ENCODE measurements at regions not wholly inside any gene's neighbourhood (a gene's known extent, or its start where the extent isn't known, plus 50 kb on each side); places are given as distances from the start of the nearest gene placed in this dataset.

GRCh38 chr13:72217142-72217541, 350.1 kb upstream of the DACH1 start:
- DNase-seq = no peak

DNA sequence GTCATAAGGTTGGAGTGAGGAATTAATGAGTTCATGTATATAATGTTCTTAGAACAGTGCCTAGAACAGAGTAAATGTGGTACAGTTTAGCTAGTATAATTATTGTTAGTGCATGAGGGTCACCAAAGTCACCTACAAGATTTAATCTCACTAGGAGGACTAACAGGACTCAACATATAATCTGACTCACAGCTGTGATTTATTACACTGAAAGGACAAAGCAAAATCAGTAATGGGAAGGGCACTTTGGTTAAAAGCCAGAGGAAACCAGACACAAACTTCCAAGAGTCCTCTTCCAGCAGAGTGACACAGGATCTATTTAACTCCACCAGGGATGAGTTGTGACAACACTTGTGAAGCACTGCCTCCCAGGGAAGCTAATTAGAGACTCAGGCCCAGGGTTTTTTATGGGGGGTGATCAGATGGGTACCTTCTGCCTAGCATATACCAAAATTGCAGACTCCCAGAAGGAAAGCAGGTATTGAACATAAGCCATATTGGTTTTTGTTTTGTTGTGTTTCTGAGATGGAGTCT, 341.2 kb upstream of the DACH1 start:
- no peak for DNase-seq

DNA sequence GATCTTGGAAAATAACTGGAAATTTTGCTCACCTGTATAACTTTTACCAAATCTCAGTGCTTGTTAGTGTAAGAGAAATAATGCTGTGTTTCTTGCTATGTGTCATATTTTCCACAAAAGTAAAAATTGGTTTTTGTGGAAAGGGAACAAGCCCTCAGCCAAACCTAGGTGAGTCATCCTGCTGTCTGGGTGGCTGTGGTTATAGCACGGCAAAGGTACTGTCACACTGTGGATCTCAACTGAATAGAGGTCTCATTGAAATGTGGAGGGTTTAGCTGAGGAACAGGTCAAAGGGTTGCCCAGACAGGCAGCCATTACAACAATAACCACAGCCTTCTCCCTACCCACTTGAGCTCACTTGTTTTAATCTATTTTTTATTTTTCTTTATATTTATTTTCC, 338.8 kb upstream of the DACH1 start:
- no peak for DNase-seq

DNA sequence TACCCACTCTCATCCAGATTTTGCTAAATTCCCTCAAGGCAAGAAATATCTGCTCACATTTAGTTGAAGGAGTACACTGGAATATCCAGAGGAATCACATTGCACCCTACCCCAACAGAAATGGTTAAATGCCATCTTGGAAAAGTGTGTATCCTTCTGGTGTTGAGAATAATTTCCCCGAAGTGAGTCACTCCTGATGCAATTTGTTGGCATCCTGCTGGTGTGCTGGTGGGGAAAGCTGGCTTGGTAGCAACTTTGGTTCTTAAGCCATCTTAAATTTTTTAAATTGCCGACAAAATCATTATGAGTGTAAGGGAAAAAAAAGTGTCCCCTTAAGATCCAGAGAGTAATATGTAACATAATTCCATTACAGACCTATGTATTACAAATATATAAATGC, 337.3 kb upstream of the DACH1 start:
- DNase-seq = no peak

DNA sequence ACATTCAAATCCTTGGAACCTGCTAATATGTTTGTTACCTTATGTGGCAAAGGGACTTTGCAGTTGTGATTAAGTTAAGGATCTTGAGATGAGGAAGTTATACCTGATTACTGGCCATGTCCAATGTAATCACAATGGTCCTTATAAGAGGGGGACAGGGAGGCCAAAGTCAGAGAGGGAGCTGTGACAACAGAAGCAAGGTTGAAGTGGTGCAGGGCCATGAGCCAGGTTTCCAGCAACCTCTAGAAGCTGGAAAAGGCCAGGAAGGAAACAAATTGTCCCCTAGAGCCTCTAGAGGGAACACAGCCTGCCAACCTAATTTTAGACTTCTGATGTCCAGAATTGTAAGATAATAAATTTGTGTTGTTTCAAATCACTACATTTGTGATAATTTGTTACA, 334.7 kb upstream of the DACH1 start:
- DNase-seq = no peak

GRCh38 chr13:72199640-72200039, 332.6 kb upstream of the DACH1 start:
- DNase-seq = no peak

GRCh38 chr13:72198967-72199560, 332.1 kb upstream of the DACH1 start:
- DNase-seq = no peak

GRCh38 chr13:72198042-72198441, 331.0 kb upstream of the DACH1 start:
- DNase-seq = no peak

DNA sequence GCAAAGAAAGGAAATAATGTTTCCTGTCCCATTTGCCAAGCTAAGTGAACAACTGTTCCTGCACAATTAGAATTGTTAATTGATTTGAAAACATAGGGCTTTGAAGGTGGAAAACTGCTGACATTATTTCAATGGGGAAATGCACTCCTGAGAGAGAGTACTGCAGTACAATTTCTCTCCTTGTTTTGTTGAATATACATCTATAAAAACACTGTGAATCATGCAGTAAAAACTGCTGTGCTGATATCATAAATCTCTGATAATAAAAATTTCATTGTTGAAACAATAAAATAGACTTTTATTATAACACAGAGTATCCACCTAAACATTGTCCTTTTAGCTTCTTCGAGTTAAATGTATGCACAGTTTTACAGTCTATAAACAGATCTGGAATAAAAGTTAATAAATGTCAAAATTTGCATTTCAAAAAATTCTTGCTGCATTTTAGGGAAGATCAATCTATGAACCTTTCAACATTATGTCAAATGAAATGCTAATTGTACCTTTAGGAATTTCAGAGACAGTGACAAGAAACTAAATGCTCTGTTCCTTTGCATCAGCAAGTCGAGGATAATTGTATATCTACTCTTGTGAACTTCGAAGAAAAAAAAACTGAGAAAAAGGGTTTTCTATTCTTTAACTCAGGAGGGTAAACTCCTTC, 328.2 kb upstream of the DACH1 start:
- no peak for DNase-seq

- DNase-seq = peak; percentile 32
Observed at GRCh38 chr13:72194523-72194922, 327.5 kb upstream of the DACH1 start.

GRCh38 chr13:72186730-72187422, 319.9 kb upstream of the DACH1 start:
- DNase-seq = no peak

DNA sequence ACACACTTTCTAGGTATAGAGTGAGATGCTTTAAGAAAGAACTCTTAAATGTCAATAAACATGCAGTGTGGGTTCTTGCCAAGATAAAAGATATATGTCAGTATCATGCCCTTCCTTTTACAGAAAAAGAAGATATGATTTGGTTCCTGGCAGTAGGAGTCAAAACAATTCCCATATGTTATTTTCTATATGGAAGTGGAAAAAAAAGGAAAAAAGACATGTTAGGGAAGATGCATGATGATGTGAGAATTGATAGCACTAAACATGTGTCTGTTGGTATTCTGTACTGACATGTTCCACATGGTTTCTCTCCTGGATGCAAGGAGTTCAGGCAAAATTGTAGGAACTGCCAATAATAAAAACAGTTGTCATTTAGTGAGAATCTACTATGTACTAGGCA, 318.8 kb upstream of the DACH1 start:
- no peak for DNase-seq

- DNase-seq = no peak
Observed at GRCh38 chr13:72181661-72182060, 314.7 kb upstream of the DACH1 start.

DNA sequence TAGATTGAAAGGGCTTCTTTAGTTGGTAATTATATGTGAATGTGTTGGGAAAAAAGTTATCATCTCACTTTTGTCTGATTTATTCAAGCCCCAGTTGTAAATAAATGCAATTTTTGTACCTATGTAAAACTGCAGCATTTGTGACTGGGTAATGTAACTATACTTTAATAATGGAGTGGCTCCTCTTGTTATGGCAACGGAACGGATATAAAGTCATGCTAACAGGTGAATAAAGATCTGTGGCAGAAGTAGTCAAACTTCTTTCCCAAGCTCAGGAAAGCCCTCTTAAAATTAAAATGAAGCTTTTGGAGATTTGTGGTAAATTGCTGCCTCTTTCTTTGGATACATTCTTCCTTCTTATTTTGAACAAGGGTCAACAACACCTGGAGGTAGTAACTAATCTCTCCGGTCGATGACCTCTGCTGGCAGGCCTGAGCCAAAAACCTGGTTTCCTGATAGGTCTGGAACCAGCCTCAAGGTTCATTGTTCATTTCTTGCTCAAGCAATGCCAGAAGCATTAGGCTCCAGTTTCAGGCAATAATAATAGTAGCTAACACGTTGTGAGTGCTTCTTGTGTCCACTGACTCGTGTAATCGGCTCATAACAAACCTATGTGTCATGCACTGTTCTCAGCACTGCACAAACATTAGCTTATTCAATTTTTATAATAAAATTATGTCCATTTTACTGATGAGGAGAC, 313.4 kb upstream of the DACH1 start:
- DNase-seq = no peak

DNA sequence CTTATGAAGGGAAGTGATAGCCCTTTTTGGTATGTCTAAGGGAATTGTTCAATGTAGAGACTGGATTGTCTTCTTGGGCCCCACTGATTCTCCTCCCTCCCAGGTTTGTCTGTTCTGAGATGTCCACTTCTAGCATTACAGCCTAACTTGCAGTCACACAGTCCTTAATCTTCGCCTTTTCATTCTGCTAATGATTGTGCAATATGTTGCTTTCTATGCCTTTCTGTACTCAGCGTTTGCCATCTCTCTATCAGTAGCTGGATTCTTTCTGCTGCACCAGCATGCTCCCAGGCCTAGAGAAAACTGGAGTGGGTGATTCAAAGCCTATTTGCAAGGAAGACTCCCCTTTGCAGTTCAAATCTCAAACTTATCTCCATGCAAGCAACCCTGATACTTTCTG, 307.5 kb upstream of the DACH1 start:
- no peak for DNase-seq

- no peak for DNase-seq
Observed at GRCh38 chr13:72170571-72170970, 303.6 kb upstream of the DACH1 start.

GRCh38 chr13:72168126-72168855, 301.3 kb upstream of the DACH1 start:
- DNase-seq = peak; percentile 45

DNA sequence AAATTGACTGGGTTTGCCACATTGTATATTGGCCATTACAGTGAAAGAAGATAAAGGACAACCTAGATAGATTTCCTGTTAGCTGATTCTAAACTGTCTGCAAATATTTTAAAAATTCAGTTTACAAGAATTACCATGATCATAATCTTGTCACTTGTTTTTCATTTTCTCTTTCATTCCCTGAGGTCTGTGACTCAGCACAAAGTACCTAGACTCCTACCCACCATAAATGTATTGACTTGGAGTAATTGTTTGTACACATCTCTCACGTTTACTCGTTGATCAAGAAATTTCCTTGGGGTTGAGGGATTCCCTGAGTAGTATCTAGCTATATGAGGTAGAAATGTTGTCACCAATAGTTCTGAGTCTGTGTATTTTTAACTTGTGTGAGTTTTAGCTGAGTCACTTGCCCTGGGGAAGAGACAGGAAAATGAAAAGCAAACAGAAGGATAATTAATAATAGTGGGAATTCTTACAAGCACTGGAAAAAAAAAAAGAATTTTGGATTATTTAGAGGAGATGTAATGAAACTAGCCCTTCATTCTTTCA, 299.2 kb upstream of the DACH1 start:
- peak; percentile 39 for DNase-seq

DNA sequence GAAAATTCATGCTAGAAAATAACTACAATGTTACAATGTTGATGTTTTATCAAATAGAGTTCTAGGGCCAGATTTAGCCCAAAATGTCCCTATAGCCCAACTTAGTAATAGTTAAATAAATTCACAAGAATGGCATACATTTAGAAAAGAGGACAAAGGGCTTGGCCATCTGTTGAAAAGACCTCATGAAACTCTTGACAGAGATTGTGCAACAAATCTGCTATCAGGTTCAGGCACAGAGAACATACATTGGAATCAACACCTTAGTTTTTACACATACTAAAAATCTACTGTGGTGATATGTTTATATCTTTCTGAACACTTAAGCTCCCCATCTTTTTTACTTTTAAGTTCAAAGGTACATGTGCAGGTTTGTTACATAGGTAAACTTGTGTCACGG, 298.3 kb upstream of the DACH1 start:
- DNase-seq = no peak

- DNase-seq = no peak
Observed at GRCh38 chr13:72164811-72165210, 297.8 kb upstream of the DACH1 start.

DNA sequence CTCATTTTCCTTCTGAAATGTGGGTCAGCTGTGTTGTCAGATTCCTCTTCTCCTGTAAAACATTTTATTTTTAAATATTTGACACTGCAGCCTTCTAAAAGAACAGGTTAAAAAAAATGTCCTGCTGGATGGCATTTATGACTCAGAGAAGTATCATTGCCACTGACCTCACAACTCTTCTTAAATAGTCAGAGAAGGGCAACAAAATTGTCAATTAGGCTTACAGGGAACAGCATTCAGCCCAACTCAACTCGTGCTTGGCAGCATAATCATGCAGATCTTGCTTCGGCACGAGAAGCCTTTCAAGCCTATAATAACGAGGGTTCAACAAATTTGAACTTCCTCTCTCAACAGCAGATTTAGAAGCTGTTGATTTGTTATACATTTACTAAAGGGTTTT, 296.7 kb upstream of the DACH1 start:
- DNase-seq = no peak

DNA sequence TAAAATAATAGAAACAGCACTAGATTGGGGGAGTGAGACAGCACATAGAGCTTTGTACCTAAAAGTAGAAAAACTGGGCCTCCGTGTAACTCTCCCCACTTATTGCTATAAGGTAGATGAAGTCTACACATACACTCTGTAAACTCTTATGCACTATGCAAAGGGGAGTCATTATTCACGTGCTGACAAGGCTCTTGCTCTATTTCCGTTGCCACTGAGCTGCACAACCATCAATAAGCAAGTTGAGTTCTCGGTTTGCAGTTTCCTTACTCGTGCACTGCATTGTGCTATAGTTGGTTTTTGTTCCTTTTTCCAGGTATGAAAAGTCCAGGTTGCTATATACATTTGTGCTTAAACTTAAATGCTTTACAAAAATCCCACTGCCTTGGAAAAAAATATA, 294.0 kb upstream of the DACH1 start:
- no peak for DNase-seq

DNA sequence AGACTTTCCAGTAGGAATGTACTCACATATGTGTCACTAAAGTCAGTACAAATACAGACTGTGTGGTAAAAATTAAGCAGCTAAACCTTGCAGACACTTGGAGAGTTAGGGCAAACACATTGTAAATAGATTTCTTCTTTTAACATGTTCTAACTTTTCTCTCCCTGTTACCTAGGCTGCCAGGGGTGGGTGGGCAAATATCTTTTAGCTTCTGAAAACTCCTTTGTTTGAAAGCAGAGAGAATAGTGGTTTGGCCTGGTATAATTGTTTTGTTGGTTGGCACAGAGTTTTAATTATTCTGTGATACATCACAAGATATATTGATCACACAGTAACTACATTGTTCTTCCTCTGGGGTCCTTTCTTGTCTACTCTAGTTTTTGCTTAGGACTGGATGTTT, 289.8 kb upstream of the DACH1 start:
- DNase-seq = no peak
